Colonic mucosa (tissue), 4 donors: ENCODE measurements at regions not wholly inside any gene's neighbourhood (a gene's known extent, or its start where the extent isn't known, plus 50 kb on each side); places are given as distances from the start of the nearest gene placed in this dataset.
A peak's percentile ranks its signal among the peaks of the same experiment; 100 is the strongest.

Source experiments
- DNase-seq: peaks from one replicate; pipeline ENCODE4 v3.0.0-alpha.2; 2020
- H3K27ac ChIP-seq: fragments of 200-600 bp; one replicate; pipeline ENCODE4 v1.8.0; 2021
- H3K27me3 ChIP-seq: fragments of 200-600 bp; one replicate; pipeline ENCODE4 v1.8.0; 2021
- H3K36me3 ChIP-seq: fragments of 200-600 bp; one replicate; pipeline ENCODE4 v1.8.0; 2021
- H3K4me1 ChIP-seq: fragments of 200-600 bp; one replicate; pipeline ENCODE4 v1.8.0; 2021; ENCODE audit warnings: mild to moderate bottlenecking
- H3K4me3 ChIP-seq: fragments of 200-600 bp; one replicate; pipeline ENCODE4 v1.8.0; 2021
- H3K9ac ChIP-seq, 2 donors: one replicate each; pipeline ENCODE4 v1.7.0; 2013; ENCODE audit warnings: control low read depth in 2 of 2, low read depth in 2 of 2, low read length in 2 of 2
- H3K9me3 ChIP-seq: fragments of 200-600 bp; one replicate; pipeline ENCODE4 v1.8.0; 2021
- intact Hi-C: fragments of 100-400 bp; cut with DNase I; formaldehyde crosslinking; loops from one replicate; pipeline ENCODE4 v1.14.1; 2022
- TF ChIP-seq, protein P1 (sequence below): fragments of 200-600 bp; IDR thresholded peaks from one replicate; pipeline ENCODE4 v1.8.0; 2022; ENCODE audit warnings: antibody characterized with exemption, mild to moderate bottlenecking
- donor health status: healthy.
- donor health status: DM: no; HTN: no; CAD: no.
- donor health status: DM: no; HTN: no; CAD: no.

DNA sequence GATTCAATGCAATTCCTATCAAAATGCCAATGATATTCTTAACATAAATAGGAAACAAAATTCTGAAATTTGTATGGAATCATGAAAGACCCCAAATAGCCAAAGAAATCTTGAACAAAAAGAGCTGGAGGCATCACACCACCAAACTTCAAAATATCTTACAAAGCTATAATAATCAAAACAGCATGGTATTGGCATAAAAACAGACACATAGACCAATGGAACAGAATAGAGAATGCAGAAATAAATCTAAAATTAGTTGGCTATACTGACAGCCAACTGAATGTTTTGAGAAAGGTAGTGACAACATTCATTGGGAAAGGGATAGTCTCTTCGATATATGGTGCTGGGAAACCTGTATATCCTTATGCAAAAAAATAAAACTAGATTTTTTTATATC lies 121.9 kb upstream of the ASCC3 start:
- H3K9me3 ChIP-seq, result no peaks in the 10 kb centered on the region
- no peak overlapping the region for H3K27ac ChIP-seq
- no peak overlapping the region for H3K4me3 ChIP-seq
- H3K27me3 ChIP-seq, result no peaks in the 10 kb centered on the region
- H3K9ac ChIP-seq, result no peak overlapping the region
- DNase-seq, result no peak
- no peaks in the 10 kb centered on the region for H3K36me3 ChIP-seq
- intact Hi-C loops, result no loop called here
- TF ChIP-seq, protein P1, sequence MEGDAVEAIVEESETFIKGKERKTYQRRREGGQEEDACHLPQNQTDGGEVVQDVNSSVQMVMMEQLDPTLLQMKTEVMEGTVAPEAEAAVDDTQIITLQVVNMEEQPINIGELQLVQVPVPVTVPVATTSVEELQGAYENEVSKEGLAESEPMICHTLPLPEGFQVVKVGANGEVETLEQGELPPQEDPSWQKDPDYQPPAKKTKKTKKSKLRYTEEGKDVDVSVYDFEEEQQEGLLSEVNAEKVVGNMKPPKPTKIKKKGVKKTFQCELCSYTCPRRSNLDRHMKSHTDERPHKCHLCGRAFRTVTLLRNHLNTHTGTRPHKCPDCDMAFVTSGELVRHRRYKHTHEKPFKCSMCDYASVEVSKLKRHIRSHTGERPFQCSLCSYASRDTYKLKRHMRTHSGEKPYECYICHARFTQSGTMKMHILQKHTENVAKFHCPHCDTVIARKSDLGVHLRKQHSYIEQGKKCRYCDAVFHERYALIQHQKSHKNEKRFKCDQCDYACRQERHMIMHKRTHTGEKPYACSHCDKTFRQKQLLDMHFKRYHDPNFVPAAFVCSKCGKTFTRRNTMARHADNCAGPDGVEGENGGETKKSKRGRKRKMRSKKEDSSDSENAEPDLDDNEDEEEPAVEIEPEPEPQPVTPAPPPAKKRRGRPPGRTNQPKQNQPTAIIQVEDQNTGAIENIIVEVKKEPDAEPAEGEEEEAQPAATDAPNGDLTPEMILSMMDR, result no peak
- no peaks in the 10 kb centered on the region for H3K4me1 ChIP-seq

DNA sequence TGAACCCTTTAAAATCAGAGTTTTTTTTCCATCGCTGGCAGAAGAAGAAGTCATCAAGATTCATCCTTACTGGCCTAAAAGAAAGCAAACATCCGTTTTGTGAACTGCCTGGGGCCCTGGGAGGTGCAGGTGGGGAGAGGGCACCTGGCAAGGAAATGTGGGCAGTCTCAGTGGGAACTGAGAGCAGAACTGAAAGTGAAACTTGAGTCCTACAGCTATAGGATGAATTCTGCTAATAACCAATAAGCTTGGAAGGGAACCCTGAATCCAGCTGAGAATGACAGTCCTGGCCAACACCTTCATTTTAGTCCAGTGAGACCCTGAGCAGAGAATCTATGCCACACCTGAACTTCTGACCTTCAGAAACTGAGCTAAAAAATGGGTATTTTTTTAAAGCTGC lies 130.1 kb upstream of the ASCC3 start:
- H3K9ac ChIP-seq, result no peak overlapping the region
- H3K36me3 ChIP-seq, result no peaks in the 10 kb centered on the region
- peak; percentile 20 for DNase-seq
- TF ChIP-seq, protein P1, result no peak
- no peak overlapping the region for H3K4me3 ChIP-seq
- H3K27me3 ChIP-seq, result no peaks in the 10 kb centered on the region
- H3K9me3 ChIP-seq, result no peaks in the 10 kb centered on the region
- intact Hi-C loops, result no loop called here
- H3K4me1 ChIP-seq, result no peaks in the 10 kb centered on the region
- H3K27ac ChIP-seq, result no peak overlapping the region

GRCh38 chr6:101013612-101014195 lies 132.6 kb upstream of the ASCC3 start:
- H3K4me1 ChIP-seq, result no peaks in the 10 kb centered on the region
- H3K9me3 ChIP-seq, result no peaks in the 10 kb centered on the region
- DNase-seq, result no peak
- no peak overlapping the region for H3K27ac ChIP-seq
- intact Hi-C loops, result no loop called here
- no peaks in the 10 kb centered on the region for H3K36me3 ChIP-seq
- no peak overlapping the region for H3K9ac ChIP-seq
- no peaks in the 10 kb centered on the region for H3K27me3 ChIP-seq
- TF ChIP-seq, protein P1, result no peak
- no peak overlapping the region for H3K4me3 ChIP-seq

- DNase-seq, result no peak
- H3K4me3 ChIP-seq, result no peak overlapping the region
- no peak overlapping the region for H3K9ac ChIP-seq
- no peaks in the 10 kb centered on the region for H3K9me3 ChIP-seq
- H3K36me3 ChIP-seq, result no peaks in the 10 kb centered on the region
- intact Hi-C loops, result no loop called here
- no peak overlapping the region for H3K27ac ChIP-seq
- H3K27me3 ChIP-seq, result no peaks in the 10 kb centered on the region
- H3K4me1 ChIP-seq, result no peaks in the 10 kb centered on the region
- TF ChIP-seq, protein P1, result no peak
Measured at GRCh38 chr6:101015541-101015940, 134.4 kb upstream of the ASCC3 start.

- no peak overlapping the region for H3K9ac ChIP-seq
- H3K9me3 ChIP-seq, result no peaks in the 10 kb centered on the region
- H3K4me3 ChIP-seq, result no peak overlapping the region
- DNase-seq, result no peak
- H3K4me1 ChIP-seq, result no peaks in the 10 kb centered on the region
- H3K27me3 ChIP-seq, result no peaks in the 10 kb centered on the region
- intact Hi-C loops, result no loop called here
- no peaks in the 10 kb centered on the region for H3K36me3 ChIP-seq
- TF ChIP-seq, protein P1, result no peak
- H3K27ac ChIP-seq, result no peak overlapping the region
Measured at GRCh38 chr6:101016163-101016562, 135.0 kb upstream of the ASCC3 start.
